ENCODE measurements at regions not wholly inside any gene's neighbourhood (a gene's known extent, or its start where the extent isn't known, plus 50 kb on each side); places are given as distances from the start of the nearest gene placed in this dataset.

DNA sequence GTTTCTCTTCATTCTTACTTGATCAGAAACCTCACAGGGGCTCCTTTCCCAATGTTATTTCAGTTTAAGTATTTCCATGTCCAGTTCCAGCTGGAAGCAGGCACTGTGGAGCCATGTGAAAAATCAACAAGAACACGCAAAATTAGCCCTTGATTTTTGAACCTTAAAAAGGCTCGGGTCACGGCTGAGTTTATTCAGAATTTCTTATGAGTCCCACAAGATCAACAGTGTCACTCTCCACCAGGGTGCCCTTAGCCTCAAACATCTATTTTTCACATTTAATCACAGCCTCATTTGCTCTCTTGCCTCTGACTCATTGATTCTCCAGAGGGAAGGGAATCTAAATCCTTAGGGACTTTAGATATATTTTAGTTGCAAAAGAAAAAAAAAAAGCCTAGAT lies 157.7 kb upstream of the AVPR1A start:
- in situ Hi-C loops (cut with HindIII; ENCODE audit: low pct_ligation_motif_present, low sequenced_read_pairs): no loop called here

GRCh38 chr12:63307849-63308248 lies 156.8 kb upstream of the AVPR1A start:
- H3K27me3 ChIP-seq (replicated peaks): no peaks in the 10 kb centered on the region
- in situ Hi-C loops (cut with HindIII; ENCODE audit: low pct_ligation_motif_present, low sequenced_read_pairs): no loop called here

More for the DNA sequence above, 157.7 kb upstream of the AVPR1A start:
- TF ChIP-seq, protein P1, sequence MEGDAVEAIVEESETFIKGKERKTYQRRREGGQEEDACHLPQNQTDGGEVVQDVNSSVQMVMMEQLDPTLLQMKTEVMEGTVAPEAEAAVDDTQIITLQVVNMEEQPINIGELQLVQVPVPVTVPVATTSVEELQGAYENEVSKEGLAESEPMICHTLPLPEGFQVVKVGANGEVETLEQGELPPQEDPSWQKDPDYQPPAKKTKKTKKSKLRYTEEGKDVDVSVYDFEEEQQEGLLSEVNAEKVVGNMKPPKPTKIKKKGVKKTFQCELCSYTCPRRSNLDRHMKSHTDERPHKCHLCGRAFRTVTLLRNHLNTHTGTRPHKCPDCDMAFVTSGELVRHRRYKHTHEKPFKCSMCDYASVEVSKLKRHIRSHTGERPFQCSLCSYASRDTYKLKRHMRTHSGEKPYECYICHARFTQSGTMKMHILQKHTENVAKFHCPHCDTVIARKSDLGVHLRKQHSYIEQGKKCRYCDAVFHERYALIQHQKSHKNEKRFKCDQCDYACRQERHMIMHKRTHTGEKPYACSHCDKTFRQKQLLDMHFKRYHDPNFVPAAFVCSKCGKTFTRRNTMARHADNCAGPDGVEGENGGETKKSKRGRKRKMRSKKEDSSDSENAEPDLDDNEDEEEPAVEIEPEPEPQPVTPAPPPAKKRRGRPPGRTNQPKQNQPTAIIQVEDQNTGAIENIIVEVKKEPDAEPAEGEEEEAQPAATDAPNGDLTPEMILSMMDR (IDR thresholded peaks at IDR 0.05; ENCODE audit: low read depth, low read length, missing control alignments): peak; percentile 20
- Histone ChIP-seq H3K4me3 (ENCODE audit: low read depth, low read length) (no peak overlapping the region), H3K27me3 (replicated peaks) (no peaks in the 10 kb centered on the region), H3K36me3 (replicated peaks) (no peaks in the 10 kb centered on the region), H3K27ac (no peak overlapping the region)
- peak; percentile 45 for DNase-seq

GRCh38 chr12:63305901-63306875 lies 155.2 kb upstream of the AVPR1A start:
- H3K27me3 ChIP-seq (replicated peaks): no peaks in the 10 kb centered on the region
- H3K4me3 ChIP-seq (ENCODE audit: low read depth, low read length): no peak overlapping the region
- no peak overlapping the region for H3K27ac ChIP-seq
- no peak for DNase-seq
- H3K36me3 ChIP-seq (replicated peaks): no peaks in the 10 kb centered on the region
- in situ Hi-C loops (cut with HindIII; ENCODE audit: low pct_ligation_motif_present, low sequenced_read_pairs): no loop called here
- TF ChIP-seq, protein P1 (IDR thresholded peaks at IDR 0.05; ENCODE audit: low read depth, low read length, missing control alignments): no peak

More at GRCh38 chr12:63307849-63308248, 156.8 kb upstream of the AVPR1A start:
- no peak overlapping the region for H3K27ac ChIP-seq
- no peaks in the 10 kb centered on the region for H3K36me3 ChIP-seq (replicated peaks)
- no peak overlapping the region for H3K4me3 ChIP-seq (ENCODE audit: low read depth, low read length)
- TF ChIP-seq, protein P1 (IDR thresholded peaks at IDR 0.05; ENCODE audit: low read depth, low read length, missing control alignments): no peak
- DNase-seq: no peak

- TF ChIP-seq, protein P1 (IDR thresholded peaks at IDR 0.05; ENCODE audit: low read depth, low read length, missing control alignments): no peak
- in situ Hi-C loops (cut with HindIII; ENCODE audit: low pct_ligation_motif_present, low sequenced_read_pairs): no loop called here
- no peak overlapping the region for H3K4me3 ChIP-seq (ENCODE audit: low read depth, low read length)
- no peak for DNase-seq
- H3K36me3 ChIP-seq (replicated peaks): no peaks in the 10 kb centered on the region
- no peaks in the 10 kb centered on the region for H3K27me3 ChIP-seq (replicated peaks)
- no peak overlapping the region for H3K27ac ChIP-seq
Observed at GRCh38 chr12:63304887-63305316, 153.9 kb upstream of the AVPR1A start.

GRCh38 chr12:63302941-63303536 lies 152.0 kb upstream of the AVPR1A start:
- TF ChIP-seq, protein P1 (IDR thresholded peaks at IDR 0.05; ENCODE audit: low read depth, low read length, missing control alignments): no peak
- H3K4me3 ChIP-seq (ENCODE audit: low read depth, low read length): no peak overlapping the region
- no peak for DNase-seq
- H3K27me3 ChIP-seq (replicated peaks): no peaks in the 10 kb centered on the region
- no peaks in the 10 kb centered on the region for H3K36me3 ChIP-seq (replicated peaks)
- in situ Hi-C loops (cut with HindIII; ENCODE audit: low pct_ligation_motif_present, low sequenced_read_pairs): no loop called here
- H3K27ac ChIP-seq: no peak overlapping the region

All from brain microvascular endothelial cell (primary cell).